ENCODE measurements at regions not wholly inside any gene's neighbourhood (a gene's known extent, or its start where the extent isn't known, plus 50 kb on each side); places are given as distances from the start of the nearest gene placed in this dataset.

DNA sequence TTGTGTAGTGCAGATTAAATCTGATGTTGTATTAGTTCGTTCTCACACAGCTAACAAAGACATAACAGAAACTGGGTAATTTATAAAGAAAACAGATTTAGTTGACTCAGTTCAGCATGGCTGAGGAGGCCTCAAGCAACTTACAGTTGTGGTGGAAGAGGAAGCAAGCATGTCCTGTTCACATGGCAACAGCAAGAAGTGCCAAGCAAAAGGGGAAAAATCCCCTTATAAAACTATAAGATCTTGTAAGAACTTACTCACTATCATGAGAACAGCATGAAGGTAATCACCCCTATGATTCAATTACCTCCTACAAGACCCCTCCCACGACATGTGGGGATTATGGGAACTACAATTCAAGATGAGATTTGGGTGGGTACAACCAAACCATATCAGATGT lies 238.6 kb upstream of the PRR16 start:
- TF ChIP-seq, protein P1, sequence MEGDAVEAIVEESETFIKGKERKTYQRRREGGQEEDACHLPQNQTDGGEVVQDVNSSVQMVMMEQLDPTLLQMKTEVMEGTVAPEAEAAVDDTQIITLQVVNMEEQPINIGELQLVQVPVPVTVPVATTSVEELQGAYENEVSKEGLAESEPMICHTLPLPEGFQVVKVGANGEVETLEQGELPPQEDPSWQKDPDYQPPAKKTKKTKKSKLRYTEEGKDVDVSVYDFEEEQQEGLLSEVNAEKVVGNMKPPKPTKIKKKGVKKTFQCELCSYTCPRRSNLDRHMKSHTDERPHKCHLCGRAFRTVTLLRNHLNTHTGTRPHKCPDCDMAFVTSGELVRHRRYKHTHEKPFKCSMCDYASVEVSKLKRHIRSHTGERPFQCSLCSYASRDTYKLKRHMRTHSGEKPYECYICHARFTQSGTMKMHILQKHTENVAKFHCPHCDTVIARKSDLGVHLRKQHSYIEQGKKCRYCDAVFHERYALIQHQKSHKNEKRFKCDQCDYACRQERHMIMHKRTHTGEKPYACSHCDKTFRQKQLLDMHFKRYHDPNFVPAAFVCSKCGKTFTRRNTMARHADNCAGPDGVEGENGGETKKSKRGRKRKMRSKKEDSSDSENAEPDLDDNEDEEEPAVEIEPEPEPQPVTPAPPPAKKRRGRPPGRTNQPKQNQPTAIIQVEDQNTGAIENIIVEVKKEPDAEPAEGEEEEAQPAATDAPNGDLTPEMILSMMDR (IDR thresholded peaks at IDR 0.05), result no peak
- H4K20me1 ChIP-seq (ENCODE audit: insufficient read depth, low read length), result no peaks in the 10 kb centered on the region
- no CpG with 5 or more reads among the region's 2 CpGs for WGBS (ENCODE audit: insufficient coverage)
- peak in 1 of 3 donors; percentile 9 for DNase-seq
- H3K4me3 Mint-ChIP-seq, result no peak overlapping the region
- H3K4me2 ChIP-seq (replicated peaks; ENCODE audit: extremely low read depth, low read length, poor library complexity, severe bottlenecking), result no peak overlapping the region
- no peaks in the 10 kb centered on the region for H3K36me3 ChIP-seq (replicated peaks in 1 of 2; ENCODE audit: control insufficient read depth in 1 of 2, insufficient read depth in 2 of 2, low read length in 2 of 2)
- peaks cover 0 to 13% of the 10 kb centered on the region in 2 donors for H3K9me3 ChIP-seq (replicated peaks in 1 of 2; ENCODE audit: control insufficient read depth in 1 of 2, insufficient read depth in 1 of 2, low read length in 2 of 2)
- no peaks in the 10 kb centered on the region for H3K36me3 Mint-ChIP-seq
- H3K27ac Mint-ChIP-seq, result no peak overlapping the region
- H3K4me1 Mint-ChIP-seq, result no peaks in the 10 kb centered on the region
- no peaks in the 10 kb centered on the region for H3K79me2 ChIP-seq (ENCODE audit: insufficient read depth, low read length)
- H3K4me1 ChIP-seq (ENCODE audit: control insufficient read depth in 1 of 2, insufficient read depth in 2 of 2, low read length in 2 of 2), result no peaks in the 10 kb centered on the region
- H2AFZ ChIP-seq (ENCODE audit: insufficient read depth, low read depth, low read length, poor library complexity, severe bottlenecking), result no peak overlapping the region
- no peak overlapping the region for H3K4me3 ChIP-seq (replicated peaks in 1 of 3; ENCODE audit: low read depth in 2 of 3, low read length in 3 of 3)
- intact Hi-C loops (cut with micrococcal nuclease), result no loop called here
- H3K27me3 ChIP-seq (ENCODE audit: control insufficient read depth in 2 of 2, insufficient read depth in 2 of 2, low read length in 2 of 2), result no peaks in the 10 kb centered on the region
- peaks cover 0 to under 1% (median 0%) of the 10 kb centered on the region in 3 donors for H3K27me3 Mint-ChIP-seq (ENCODE audit: low read depth in 3 of 3)
- no peak overlapping the region for H3K9ac ChIP-seq (ENCODE audit: insufficient read depth, low read length, poor library complexity, severe bottlenecking)
- H3K27ac ChIP-seq (ENCODE audit: low read depth in 1 of 2, low read length in 2 of 2), result no peak overlapping the region
- peaks cover 4 to 20% (median 16%) of the 10 kb centered on the region in 7 donors for H3K9me3 Mint-ChIP-seq

DNA sequence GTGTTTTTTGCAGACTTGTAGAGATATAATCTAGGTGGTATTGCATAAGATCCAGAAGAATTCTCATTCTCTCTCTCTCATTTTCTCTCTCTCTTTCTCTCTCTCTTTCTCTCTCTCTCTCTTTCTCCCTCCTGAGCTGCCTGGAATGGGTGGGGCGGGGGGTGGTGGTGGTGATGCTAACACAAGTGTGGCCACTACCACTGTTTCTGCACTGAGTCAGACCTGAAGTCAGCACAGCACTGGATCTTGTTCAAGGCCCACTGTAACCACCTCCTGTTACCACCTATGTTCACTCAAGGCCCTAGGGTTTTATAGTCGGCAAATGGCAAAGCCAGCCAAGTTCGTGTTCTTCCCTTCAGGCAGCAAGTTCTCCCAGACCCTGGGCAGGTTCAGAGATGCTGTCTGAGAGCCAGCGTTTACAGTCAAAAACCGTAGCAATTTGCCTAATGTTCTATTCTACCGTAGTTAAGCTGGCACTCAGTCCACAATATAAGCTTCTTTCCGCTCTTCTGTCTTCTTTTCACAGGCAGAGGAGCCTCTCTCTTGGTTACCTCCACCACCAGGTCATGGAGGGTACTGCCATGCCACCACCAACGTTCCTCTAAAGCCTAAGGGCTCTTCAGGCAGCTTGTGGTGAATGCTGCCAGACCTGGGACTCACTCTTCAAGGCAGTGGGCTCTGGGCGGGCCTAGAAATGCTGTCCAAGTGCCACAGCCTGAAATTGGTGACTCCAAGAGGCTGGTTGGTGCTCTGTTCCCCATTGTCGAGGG lies 235.7 kb upstream of the PRR16 start:
- Mint-ChIP-seq H3K36me3 (no peaks in the 10 kb centered on the region), H3K27ac (peak overlapping the region in 3 of 7 donors; percentile 10 to 79 (median 35)), H3K9me3 (peaks cover 7 to 19% (median 13%) of the 10 kb centered on the region in 7 donors), H3K4me1 (no peaks in the 10 kb centered on the region), H3K27me3 (ENCODE audit: low read depth in 3 of 3) (no peaks in the 10 kb centered on the region), H3K4me3 (no peak overlapping the region)
- no peaks in the 10 kb centered on the region for H4K20me1 ChIP-seq (ENCODE audit: insufficient read depth, low read length)
- no peaks in the 10 kb centered on the region for H3K4me1 ChIP-seq (ENCODE audit: control insufficient read depth in 1 of 2, insufficient read depth in 2 of 2, low read length in 2 of 2)
- no peak overlapping the region for H3K4me2 ChIP-seq (replicated peaks; ENCODE audit: extremely low read depth, low read length, poor library complexity, severe bottlenecking)
- no peak overlapping the region for H3K9ac ChIP-seq (ENCODE audit: insufficient read depth, low read length, poor library complexity, severe bottlenecking)
- no peaks in the 10 kb centered on the region for H3K36me3 ChIP-seq (replicated peaks in 1 of 2; ENCODE audit: control insufficient read depth in 1 of 2, insufficient read depth in 2 of 2, low read length in 2 of 2)
- DNase-seq, result no peak
- intact Hi-C loops (cut with micrococcal nuclease), result no loop called here
- 98% methylated on average over 9 of the region's 10 CpGs for WGBS (ENCODE audit: insufficient coverage)
- H3K27me3 ChIP-seq (ENCODE audit: control insufficient read depth in 2 of 2, insufficient read depth in 2 of 2, low read length in 2 of 2), result no peaks in the 10 kb centered on the region
- no peak overlapping the region for H2AFZ ChIP-seq (ENCODE audit: insufficient read depth, low read depth, low read length, poor library complexity, severe bottlenecking)
- no peaks in the 10 kb centered on the region for H3K79me2 ChIP-seq (ENCODE audit: insufficient read depth, low read length)
- H3K4me3 ChIP-seq (replicated peaks in 1 of 3; ENCODE audit: low read depth in 2 of 3, low read length in 3 of 3), result no peak overlapping the region
- TF ChIP-seq, protein P1 (IDR thresholded peaks at IDR 0.05), result no peak
- no peak overlapping the region for H3K27ac ChIP-seq (ENCODE audit: low read depth in 1 of 2, low read length in 2 of 2)
- peaks cover 0 to 7% of the 10 kb centered on the region in 2 donors for H3K9me3 ChIP-seq (replicated peaks in 1 of 2; ENCODE audit: control insufficient read depth in 1 of 2, insufficient read depth in 1 of 2, low read length in 2 of 2)
